GM19452 (cell line): ENCODE measurements at regions not wholly inside any gene's neighbourhood (a gene's known extent, or its start where the extent isn't known, plus 50 kb on each side); places are given as distances from the start of the nearest gene placed in this dataset.
"Not testable (repeated sequence)": the region's sequence is repeated elsewhere in the genome, so short reads cannot be mapped to it uniquely, and the experiment has no call there.

Experiments
- ATAC-seq: cut with Tn5 transposase; IDR thresholded peaks from one replicate; pipeline ENCODE4 v1.9.1; 2021; ENCODE audit not compliant: unreplicated experiment

- no peak for ATAC-seq
Measured at GRCh38 chr2:235105821-235106359, 154.1 kb downstream of the SH3BP4 start.

- ATAC-seq, result no peak
Measured at GRCh38 chr2:235106874-235107639, 155.2 kb downstream of the SH3BP4 start.

- no peak for ATAC-seq
Measured at GRCh38 chr2:235107640-235107951, 155.8 kb downstream of the SH3BP4 start.

GRCh38 chr2:235109561-235109960, 157.7 kb downstream of the SH3BP4 start:
- ATAC-seq, result not testable (repeated sequence)

- no peak for ATAC-seq
Measured at GRCh38 chr2:235112365-235112764, 160.5 kb downstream of the SH3BP4 start.

- ATAC-seq, result no peak
Measured at GRCh38 chr2:235113854-235114253, 162.0 kb downstream of the SH3BP4 start.

DNA sequence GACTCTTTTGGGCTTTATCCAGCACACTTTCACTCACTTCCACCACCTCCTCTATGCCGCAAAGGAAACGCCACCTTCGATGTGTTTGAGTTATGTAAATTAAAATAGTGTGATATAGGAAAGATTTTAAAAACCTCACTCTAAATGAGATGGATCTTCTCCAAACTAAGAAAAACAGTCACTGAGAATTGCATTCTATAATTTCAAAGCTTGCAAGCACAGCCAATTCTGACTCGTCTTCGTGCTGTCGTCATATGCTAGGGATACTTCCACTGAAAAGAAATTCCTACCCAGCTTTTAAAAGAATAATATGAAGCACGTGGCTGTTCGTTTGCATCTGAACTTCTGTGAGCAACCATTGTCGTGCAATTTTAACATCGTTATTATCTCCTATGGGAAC, 162.5 kb downstream of the SH3BP4 start:
- no peak for ATAC-seq

- ATAC-seq, result no peak
Measured at GRCh38 chr2:235115521-235115920, 163.7 kb downstream of the SH3BP4 start.

- ATAC-seq, result no peak
Measured at GRCh38 chr2:235116885-235117492, 165.2 kb downstream of the SH3BP4 start.

- ATAC-seq, result no peak
Measured at GRCh38 chr2:235126768-235127167, 175.0 kb downstream of the SH3BP4 start.

DNA sequence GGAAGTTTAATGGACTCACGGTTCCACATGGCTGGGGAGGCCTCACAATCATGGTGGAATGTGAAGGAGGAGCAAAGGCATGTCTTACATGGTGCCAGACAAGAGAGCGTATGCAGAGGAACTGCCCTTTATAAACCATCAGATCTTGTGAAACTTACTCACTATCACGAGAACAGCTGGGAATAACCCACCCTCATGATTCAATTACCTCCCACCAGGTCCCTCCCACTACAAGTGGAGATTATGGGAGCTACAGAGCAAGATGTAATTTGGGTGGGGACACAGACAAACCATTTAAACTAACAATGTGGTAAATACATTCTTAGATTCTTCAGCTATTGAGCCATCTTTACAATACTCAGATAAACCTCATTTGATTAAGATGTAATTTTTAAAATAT, 176.1 kb downstream of the SH3BP4 start:
- ATAC-seq, result no peak

DNA sequence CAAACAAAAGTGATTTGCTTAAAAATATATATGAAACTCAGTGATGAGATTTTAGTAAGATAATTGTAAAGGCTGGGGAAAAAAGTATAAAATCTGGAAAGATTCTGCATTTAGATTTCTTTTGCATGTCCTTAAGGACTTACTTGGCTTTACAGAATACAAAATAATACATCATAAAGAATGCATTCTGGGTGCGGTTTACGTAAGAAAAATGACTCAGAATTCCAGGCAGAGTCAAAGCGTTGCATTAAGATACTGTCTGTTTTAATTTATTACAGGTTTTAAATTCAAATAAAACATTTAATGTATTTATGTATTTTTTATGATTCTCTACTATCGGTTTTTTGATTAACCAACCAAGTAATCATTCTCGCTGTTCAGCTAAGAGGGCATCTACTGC, 178.0 kb downstream of the SH3BP4 start:
- ATAC-seq, result no peak

GRCh38 chr2:235131334-235132305, 179.8 kb downstream of the SH3BP4 start:
- ATAC-seq, result no peak

DNA sequence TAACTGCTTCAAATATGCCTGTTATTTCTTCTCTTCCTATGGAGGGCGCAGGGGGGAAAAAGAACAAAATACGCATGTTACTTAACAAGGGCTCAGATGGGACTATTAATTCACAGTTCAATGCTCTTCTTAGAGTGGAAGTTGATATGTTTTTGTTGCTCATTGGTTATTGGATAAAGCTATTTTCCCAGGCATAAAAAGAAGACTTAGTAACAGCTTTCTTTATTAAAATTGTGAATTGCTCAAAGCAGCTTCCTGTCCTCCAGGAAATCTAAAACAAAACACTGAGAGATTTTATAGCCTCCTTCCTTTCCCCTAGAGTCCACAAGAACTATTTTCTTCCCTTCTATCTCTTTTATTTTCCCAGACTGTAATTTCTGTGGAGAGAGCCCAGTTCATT, 180.8 kb downstream of the SH3BP4 start:
- ATAC-seq, result no peak

DNA sequence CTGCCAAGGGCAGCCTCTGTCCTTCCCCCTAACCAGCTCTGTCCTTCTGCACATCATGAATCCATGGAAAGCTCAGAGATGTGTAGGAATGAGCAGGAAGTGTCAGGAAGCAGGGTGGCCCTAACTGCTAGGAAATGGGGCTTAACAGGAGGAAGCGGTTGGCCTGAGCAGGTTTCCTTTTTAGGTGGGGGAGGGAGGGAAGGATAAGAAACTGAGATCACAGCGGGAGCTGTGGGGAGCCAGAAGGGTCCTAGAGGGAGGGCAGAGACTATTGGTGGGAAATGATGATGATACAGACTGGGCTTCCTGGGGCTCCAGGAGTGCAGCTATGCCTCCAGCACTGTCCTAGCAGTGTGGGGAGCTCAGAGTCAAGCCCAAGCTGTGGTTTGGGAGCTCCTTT, 182.0 kb downstream of the SH3BP4 start:
- no peak for ATAC-seq

GRCh38 chr2:235134420-235134819, 182.6 kb downstream of the SH3BP4 start:
- no peak for ATAC-seq

GRCh38 chr2:235135195-235135965, 183.6 kb downstream of the SH3BP4 start:
- no peak for ATAC-seq

DNA sequence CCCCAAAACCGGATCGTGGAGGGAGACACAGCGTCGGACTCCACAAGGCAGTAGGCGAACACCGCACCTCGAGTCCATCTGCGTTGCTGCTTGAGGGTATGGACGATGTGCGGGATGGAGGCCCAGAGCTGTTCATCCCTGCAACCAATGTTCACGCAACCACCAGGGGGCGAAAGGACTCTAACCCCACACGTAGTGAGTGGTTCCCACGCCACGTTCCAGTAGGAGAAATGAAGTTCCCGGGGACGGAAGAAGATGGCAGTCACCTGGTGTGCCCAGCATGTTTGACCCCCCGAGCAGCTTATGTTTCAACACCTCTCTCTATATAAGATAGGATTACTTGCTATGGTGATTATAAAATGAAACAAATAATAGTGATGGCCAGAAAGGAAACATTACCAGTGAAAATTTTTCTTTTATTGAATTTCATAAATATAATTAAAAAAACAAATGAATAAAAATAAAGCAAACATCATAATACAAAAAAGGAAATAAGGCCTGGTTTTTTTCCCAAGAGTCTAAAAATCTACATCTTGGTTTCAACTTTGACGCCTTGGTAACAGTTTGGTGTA, 184.3 kb downstream of the SH3BP4 start:
- ATAC-seq, result no peak

GRCh38 chr2:235138339-235138738, 186.5 kb downstream of the SH3BP4 start:
- ATAC-seq, result no peak
